HEK293 (cell line): ENCODE measurements at regions not wholly inside any gene's neighbourhood (a gene's known extent, or its start where the extent isn't known, plus 50 kb on each side); places are given as distances from the start of the nearest gene placed in this dataset.

Source experiments
- CTCF ChIP-seq: fragments of 450-650 bp; formaldehyde crosslinking; IDR thresholded peaks from 2 replicates; pipeline ENCODE4 v1.5.1; 2016; ENCODE audit warnings: missing biosample characterization, missing genetic modification characterization
- YY1 ChIP-seq: fragments of 450-650 bp; formaldehyde crosslinking; IDR thresholded peaks from 2 replicates; pipeline ENCODE4 v1.5.1; 2018; ENCODE audit warnings: missing biosample characterization, missing genetic modification characterization
- ZNF138 ChIP-seq: fragments of 450-650 bp; formaldehyde crosslinking; IDR thresholded peaks from 2 replicates; pipeline ENCODE4 v1.5.1; 2016; ENCODE audit warnings: missing biosample characterization, missing genetic modification characterization, borderline replicate concordance
- ZNF221 ChIP-seq: fragments of 450-650 bp; formaldehyde crosslinking; IDR thresholded peaks from 2 replicates; pipeline ENCODE4 v1.5.1; 2017; ENCODE audit warnings: missing biosample characterization, missing genetic modification characterization, borderline replicate concordance
- ZNF23 ChIP-seq: fragments of 450-650 bp; formaldehyde crosslinking; IDR thresholded peaks from 2 replicates; pipeline ENCODE4 v1.5.1; 2016; ENCODE audit warnings: missing biosample characterization, missing genetic modification characterization, borderline replicate concordance
- ZNF510 ChIP-seq: fragments of 450-650 bp; formaldehyde crosslinking; IDR thresholded peaks from 2 replicates; pipeline ENCODE4 v1.5.1; 2018; ENCODE audit warnings: mild to moderate bottlenecking, missing genetic modification characterization, missing biosample characterization; ENCODE audit not compliant: insufficient replicate concordance

GRCh38 chr3:30114918-30115317, 491.5 kb upstream of the TGFBR2 start:
- no peak for TF ChIP-seq CTCF (tag by site-specific recombination)
- TF ChIP-seq ZNF138 (tag by site-specific recombination): no peak
- no peak for TF ChIP-seq ZNF510 (tag by site-specific recombination)
- no peak for TF ChIP-seq ZNF23 (tag by site-specific recombination)
- no peak for TF ChIP-seq ZNF221
- no peak for TF ChIP-seq YY1 (tag by site-specific recombination)
